BJ (cell line): ENCODE measurements at regions not wholly inside any gene's neighbourhood (a gene's known extent, or its start where the extent isn't known, plus 50 kb on each side); places are given as distances from the start of the nearest gene placed in this dataset.
A peak's percentile ranks its signal among the peaks of the same experiment; 100 is the strongest.

Source experiments
- CTCF ChIA-PET: fragments of 350-600 bp; formaldehyde crosslinking; extraction: SDS; loops from one replicate; lab custom pipeline; 2021; ENCODE audit warnings: antibody characterized with exemption, inconsistent platforms; lab: Yijun Ruan, JAX
- POLR2A ChIA-PET: fragments of 300-600 bp; sonication (Branson Sonifier 250); formaldehyde crosslinking; extraction: SDS; loops from one replicate; lab custom pipeline; 2021; ENCODE audit warnings: antibody characterized with exemption; lab: Charles Lee
- DNase-seq: peaks from one replicate; pipeline ENCODE4 v3.0.0-alpha.2; 2011; ENCODE audit warnings: low read depth
- H3K27me3 ChIP-seq: 2 replicates; pipeline ENCODE4 v1.6.0; 2011; ENCODE audit warnings: low read length; ENCODE audit not compliant: control insufficient read depth, insufficient read depth
- H3K36me3 ChIP-seq: 2 replicates; pipeline ENCODE4 v1.5.1; 2011; ENCODE audit warnings: low read length; ENCODE audit not compliant: control insufficient read depth, insufficient read depth
- H3K4me3 ChIP-seq: 2 replicates; pipeline ENCODE4 v1.5.1; 2011; ENCODE audit warnings: low read depth, mild to moderate bottlenecking, control low read depth, low read length
- CTCF ChIP-seq: IDR thresholded peaks from 2 replicates; pipeline ENCODE4 v1.5.1; 2011; ENCODE audit warnings: low read depth, mild to moderate bottlenecking, control low read depth, inconsistent platforms, low read length, moderate library complexity; ENCODE audit not compliant: insufficient read depth

DNA sequence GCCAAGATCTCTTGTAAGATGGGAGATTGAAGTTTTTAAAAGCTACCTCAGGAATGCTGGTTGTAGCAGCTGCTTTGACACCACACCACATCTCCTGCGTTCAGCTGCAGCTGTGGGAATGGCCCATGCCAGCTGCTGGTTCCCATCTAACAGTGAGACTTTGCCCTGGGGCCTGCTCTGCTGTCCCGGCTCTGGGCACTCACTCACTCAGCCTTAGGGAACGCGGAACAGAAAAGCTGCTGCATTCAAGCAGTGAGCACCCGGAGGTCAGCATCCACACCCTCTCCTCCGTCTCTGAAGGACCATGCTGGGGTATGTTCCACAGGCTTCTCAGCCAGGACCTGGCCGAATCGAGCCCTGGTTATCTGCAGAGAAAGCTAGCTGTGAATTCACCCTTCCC, 197.1 kb upstream of the CXCL12 start:
- no peak for TF ChIP-seq CTCF
- POLR2A ChIA-PET = no interaction called here
- CTCF ChIA-PET = interaction anchor here (1.1 to 2.2 kb wide), 3 partner anchors 28 to 276 kb away, joined by 3 to 6 read pairs (median 4); no protein-coding TSS in a partner anchor
- Histone ChIP-seq H3K4me3 (no peak overlapping the region), H3K27me3 (no peaks in the 10 kb centered on the region), H3K36me3 (no peaks in the 10 kb centered on the region)
- DNase-seq = peak; percentile 25

GRCh38 chr10:44587488-44588318, 202.8 kb upstream of the CXCL12 start:
- TF ChIP-seq CTCF = no peak
- ChIA-PET CTCF (interaction anchor here (1.2 kb wide), 1 partner anchor 11 kb away, joined by 3 read pairs; no protein-coding TSS in a partner anchor), POLR2A (no interaction called here)
- Histone ChIP-seq H3K36me3 (no peaks in the 10 kb centered on the region), H3K4me3 (no peak overlapping the region), H3K27me3 (no peaks in the 10 kb centered on the region)
- no peak for DNase-seq

GRCh38 chr10:44589181-44589943, 204.5 kb upstream of the CXCL12 start:
- no peaks in the 10 kb centered on the region for H3K27me3 ChIP-seq
- H3K36me3 ChIP-seq = no peaks in the 10 kb centered on the region
- ChIA-PET POLR2A (no interaction called here), CTCF (no interaction called here)
- no peak overlapping the region for H3K4me3 ChIP-seq
- no peak for DNase-seq
- no peak for TF ChIP-seq CTCF

GRCh38 chr10:44589944-44590449, 205.1 kb upstream of the CXCL12 start:
- ChIA-PET CTCF (no interaction called here), POLR2A (no interaction called here)
- Histone ChIP-seq H3K27me3 (no peaks in the 10 kb centered on the region), H3K36me3 (no peaks in the 10 kb centered on the region), H3K4me3 (no peak overlapping the region)
- TF ChIP-seq CTCF = no peak
- no peak for DNase-seq

DNA sequence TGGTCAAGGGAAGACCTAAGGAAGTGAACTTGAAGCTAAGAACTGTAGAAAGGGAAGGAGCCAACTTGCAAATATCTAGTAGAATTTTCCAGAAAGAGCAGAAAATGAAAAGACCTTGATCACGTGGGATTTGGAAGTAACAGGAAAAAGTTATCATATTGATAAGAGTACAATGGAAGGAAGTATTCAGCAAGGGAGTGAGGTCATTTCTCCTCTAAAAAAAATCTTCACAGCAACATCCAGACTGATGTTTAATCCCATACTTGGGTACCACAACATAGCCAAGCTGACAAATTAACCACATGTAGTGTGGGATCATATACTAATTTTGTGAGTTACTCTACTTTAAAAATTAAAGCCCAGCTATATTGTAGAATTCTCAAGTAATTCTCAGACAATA, 207.0 kb upstream of the CXCL12 start:
- TF ChIP-seq CTCF = no peak
- ChIA-PET POLR2A (no interaction called here), CTCF (interaction anchor here (1.9 kb wide), 1 partner anchor 12 kb away, joined by 4 read pairs; no protein-coding TSS in a partner anchor)
- H3K4me3 ChIP-seq = no peak overlapping the region
- DNase-seq = no peak
- no peaks in the 10 kb centered on the region for H3K36me3 ChIP-seq
- H3K27me3 ChIP-seq = no peaks in the 10 kb centered on the region
